ENCODE measurements at regions not wholly inside any gene's neighbourhood (a gene's known extent, or its start where the extent isn't known, plus 50 kb on each side); places are given as distances from the start of the nearest gene placed in this dataset.

GRCh38 chr13:70432276-70432805 lies 324.1 kb upstream of the KLHL1 start:
- Histone ChIP-seq H3K36me3 (ENCODE audit: control insufficient read depth in 5 of 5, insufficient read depth in 5 of 5, low read length in 5 of 5) (no peaks in the 10 kb centered on the region), H3K4me3 (ENCODE audit: low read depth in 1 of 5, low read length in 5 of 5) (no peak overlapping the region), H3K27ac (ENCODE audit: low read depth, low read length) (no peak overlapping the region), H3K9ac (ENCODE audit: low read length in 5 of 5) (no peak overlapping the region), H3K9me3 (ENCODE audit: control insufficient read depth in 5 of 5, low read length in 5 of 5) (no peaks in the 10 kb centered on the region), H3K4me1 (ENCODE audit: control insufficient read depth in 5 of 5, insufficient read depth in 5 of 5, low read length in 5 of 5) (no peaks in the 10 kb centered on the region), H3K27me3 (ENCODE audit: control insufficient read depth in 5 of 5, insufficient read depth in 4 of 5, low read length in 5 of 5) (no peaks in the 10 kb centered on the region)

GRCh38 chr13:70430256-70430655 lies 322.0 kb upstream of the KLHL1 start:
- no peak overlapping the region for H3K9ac ChIP-seq (ENCODE audit: low read length in 5 of 5)
- H3K4me3 ChIP-seq (ENCODE audit: low read depth in 1 of 5, low read length in 5 of 5), result no peak overlapping the region
- no peaks in the 10 kb centered on the region for H3K36me3 ChIP-seq (ENCODE audit: control insufficient read depth in 5 of 5, insufficient read depth in 5 of 5, low read length in 5 of 5)
- H3K27me3 ChIP-seq (ENCODE audit: control insufficient read depth in 5 of 5, insufficient read depth in 4 of 5, low read length in 5 of 5), result no peaks in the 10 kb centered on the region
- H3K27ac ChIP-seq (ENCODE audit: low read depth, low read length), result no peak overlapping the region
- no peaks in the 10 kb centered on the region for H3K9me3 ChIP-seq (ENCODE audit: control insufficient read depth in 5 of 5, low read length in 5 of 5)
- no peaks in the 10 kb centered on the region for H3K4me1 ChIP-seq (ENCODE audit: control insufficient read depth in 5 of 5, insufficient read depth in 5 of 5, low read length in 5 of 5)

GRCh38 chr13:70424928-70425327 lies 316.7 kb upstream of the KLHL1 start:
- no peak overlapping the region for H3K9ac ChIP-seq (ENCODE audit: low read length in 5 of 5)
- no peaks in the 10 kb centered on the region for H3K4me1 ChIP-seq (ENCODE audit: control insufficient read depth in 5 of 5, insufficient read depth in 5 of 5, low read length in 5 of 5)
- no peaks in the 10 kb centered on the region for H3K36me3 ChIP-seq (ENCODE audit: control insufficient read depth in 5 of 5, insufficient read depth in 5 of 5, low read length in 5 of 5)
- H3K4me3 ChIP-seq (ENCODE audit: low read depth in 1 of 5, low read length in 5 of 5), result no peak overlapping the region
- no peaks in the 10 kb centered on the region for H3K27me3 ChIP-seq (ENCODE audit: control insufficient read depth in 5 of 5, insufficient read depth in 4 of 5, low read length in 5 of 5)
- H3K27ac ChIP-seq (ENCODE audit: low read depth, low read length), result no peak overlapping the region
- H3K9me3 ChIP-seq (ENCODE audit: control insufficient read depth in 5 of 5, low read length in 5 of 5), result no peaks in the 10 kb centered on the region

- Histone ChIP-seq H3K27me3 (ENCODE audit: control insufficient read depth in 5 of 5, insufficient read depth in 4 of 5, low read length in 5 of 5) (no peaks in the 10 kb centered on the region), H3K9ac (ENCODE audit: low read length in 5 of 5) (no peak overlapping the region), H3K27ac (ENCODE audit: low read depth, low read length) (no peak overlapping the region), H3K36me3 (ENCODE audit: control insufficient read depth in 5 of 5, insufficient read depth in 5 of 5, low read length in 5 of 5) (no peaks in the 10 kb centered on the region), H3K9me3 (ENCODE audit: control insufficient read depth in 5 of 5, low read length in 5 of 5) (no peaks in the 10 kb centered on the region), H3K4me1 (ENCODE audit: control insufficient read depth in 5 of 5, insufficient read depth in 5 of 5, low read length in 5 of 5) (no peaks in the 10 kb centered on the region), H3K4me3 (ENCODE audit: low read depth in 1 of 5, low read length in 5 of 5) (no peak overlapping the region)
Measured at GRCh38 chr13:70424428-70424827, 316.2 kb upstream of the KLHL1 start.

- H3K27ac ChIP-seq (ENCODE audit: low read depth, low read length), result no peak overlapping the region
Measured at GRCh38 chr13:70415136-70415535, 306.9 kb upstream of the KLHL1 start.

GRCh38 chr13:70408865-70409264 lies 300.6 kb upstream of the KLHL1 start:
- Histone ChIP-seq H3K4me1 (ENCODE audit: control insufficient read depth in 5 of 5, insufficient read depth in 5 of 5, low read length in 5 of 5) (no peaks in the 10 kb centered on the region), H3K9ac (ENCODE audit: low read length in 5 of 5) (no peak overlapping the region), H3K27me3 (ENCODE audit: control insufficient read depth in 5 of 5, insufficient read depth in 4 of 5, low read length in 5 of 5) (no peaks in the 10 kb centered on the region), H3K27ac (ENCODE audit: low read depth, low read length) (no peak overlapping the region), H3K4me3 (ENCODE audit: low read depth in 1 of 5, low read length in 5 of 5) (no peak overlapping the region), H3K36me3 (ENCODE audit: control insufficient read depth in 5 of 5, insufficient read depth in 5 of 5, low read length in 5 of 5) (no peaks in the 10 kb centered on the region), H3K9me3 (ENCODE audit: control insufficient read depth in 5 of 5, low read length in 5 of 5) (no peaks in the 10 kb centered on the region)

More at GRCh38 chr13:70415136-70415535, 306.9 kb upstream of the KLHL1 start:
- no peaks in the 10 kb centered on the region for H3K4me1 ChIP-seq (ENCODE audit: control insufficient read depth in 5 of 5, insufficient read depth in 5 of 5, low read length in 5 of 5)
- no peaks in the 10 kb centered on the region for H3K36me3 ChIP-seq (ENCODE audit: control insufficient read depth in 5 of 5, insufficient read depth in 5 of 5, low read length in 5 of 5)
- H3K27me3 ChIP-seq (ENCODE audit: control insufficient read depth in 5 of 5, insufficient read depth in 4 of 5, low read length in 5 of 5), result no peaks in the 10 kb centered on the region
- H3K9me3 ChIP-seq (ENCODE audit: control insufficient read depth in 5 of 5, low read length in 5 of 5), result no peaks in the 10 kb centered on the region
- H3K4me3 ChIP-seq (ENCODE audit: low read depth in 1 of 5, low read length in 5 of 5), result no peak overlapping the region
- H3K9ac ChIP-seq (ENCODE audit: low read length in 5 of 5), result no peak overlapping the region

- no peaks in the 10 kb centered on the region for H3K4me1 ChIP-seq (ENCODE audit: control insufficient read depth in 5 of 5, insufficient read depth in 5 of 5, low read length in 5 of 5)
- no peak overlapping the region for H3K27ac ChIP-seq (ENCODE audit: low read depth, low read length)
- H3K36me3 ChIP-seq (ENCODE audit: control insufficient read depth in 5 of 5, insufficient read depth in 5 of 5, low read length in 5 of 5), result no peaks in the 10 kb centered on the region
- H3K27me3 ChIP-seq (ENCODE audit: control insufficient read depth in 5 of 5, insufficient read depth in 4 of 5, low read length in 5 of 5), result no peaks in the 10 kb centered on the region
- no peak overlapping the region for H3K9ac ChIP-seq (ENCODE audit: low read length in 5 of 5)
- no peak overlapping the region for H3K4me3 ChIP-seq (ENCODE audit: low read depth in 1 of 5, low read length in 5 of 5)
- H3K9me3 ChIP-seq (ENCODE audit: control insufficient read depth in 5 of 5, low read length in 5 of 5), result no peaks in the 10 kb centered on the region
Measured at GRCh38 chr13:70407486-70407885, 299.2 kb upstream of the KLHL1 start.

- Histone ChIP-seq H3K27ac (ENCODE audit: low read depth, low read length) (no peak overlapping the region), H3K4me1 (ENCODE audit: control insufficient read depth in 5 of 5, insufficient read depth in 5 of 5, low read length in 5 of 5) (no peaks in the 10 kb centered on the region), H3K9me3 (ENCODE audit: control insufficient read depth in 5 of 5, low read length in 5 of 5) (no peaks in the 10 kb centered on the region), H3K4me3 (ENCODE audit: low read depth in 1 of 5, low read length in 5 of 5) (no peak overlapping the region), H3K27me3 (ENCODE audit: control insufficient read depth in 5 of 5, insufficient read depth in 4 of 5, low read length in 5 of 5) (no peaks in the 10 kb centered on the region), H3K36me3 (ENCODE audit: control insufficient read depth in 5 of 5, insufficient read depth in 5 of 5, low read length in 5 of 5) (no peaks in the 10 kb centered on the region), H3K9ac (ENCODE audit: low read length in 5 of 5) (no peak overlapping the region)
Measured at GRCh38 chr13:70405266-70405665, 297.0 kb upstream of the KLHL1 start.

- Histone ChIP-seq H3K9ac (ENCODE audit: low read length in 5 of 5) (no peak overlapping the region), H3K36me3 (ENCODE audit: control insufficient read depth in 5 of 5, insufficient read depth in 5 of 5, low read length in 5 of 5) (no peaks in the 10 kb centered on the region), H3K9me3 (ENCODE audit: control insufficient read depth in 5 of 5, low read length in 5 of 5) (no peaks in the 10 kb centered on the region)
Measured at GRCh38 chr13:70394031-70394548, 285.8 kb upstream of the KLHL1 start.

GRCh38 chr13:70391678-70392077 lies 283.4 kb upstream of the KLHL1 start:
- Histone ChIP-seq H3K27ac (ENCODE audit: low read depth, low read length) (no peak overlapping the region), H3K9me3 (ENCODE audit: control insufficient read depth in 5 of 5, low read length in 5 of 5) (peaks cover 0 to 5% (median 0%) of the 10 kb centered on the region in 5 donors)

More at GRCh38 chr13:70394031-70394548, 285.8 kb upstream of the KLHL1 start:
- Histone ChIP-seq H3K4me3 (ENCODE audit: low read depth in 1 of 5, low read length in 5 of 5) (no peak overlapping the region), H3K27ac (ENCODE audit: low read depth, low read length) (no peak overlapping the region), H3K4me1 (ENCODE audit: control insufficient read depth in 5 of 5, insufficient read depth in 5 of 5, low read length in 5 of 5) (no peaks in the 10 kb centered on the region), H3K27me3 (ENCODE audit: control insufficient read depth in 5 of 5, insufficient read depth in 4 of 5, low read length in 5 of 5) (no peaks in the 10 kb centered on the region)

More at GRCh38 chr13:70391678-70392077, 283.4 kb upstream of the KLHL1 start:
- no peak overlapping the region for H3K9ac ChIP-seq (ENCODE audit: low read length in 5 of 5)
- H3K4me1 ChIP-seq (ENCODE audit: control insufficient read depth in 5 of 5, insufficient read depth in 5 of 5, low read length in 5 of 5), result no peaks in the 10 kb centered on the region
- no peaks in the 10 kb centered on the region for H3K36me3 ChIP-seq (ENCODE audit: control insufficient read depth in 5 of 5, insufficient read depth in 5 of 5, low read length in 5 of 5)
- no peak overlapping the region for H3K4me3 ChIP-seq (ENCODE audit: low read depth in 1 of 5, low read length in 5 of 5)
- no peaks in the 10 kb centered on the region for H3K27me3 ChIP-seq (ENCODE audit: control insufficient read depth in 5 of 5, insufficient read depth in 4 of 5, low read length in 5 of 5)

Data from subcutaneous abdominal adipose tissue (tissue), 5 donors.